CD4-positive, alpha-beta T cell treated with Interleukin-21 for 1 hour (primary cell): ENCODE measurements at regions not wholly inside any gene's neighbourhood (a gene's known extent, or its start where the extent isn't known, plus 50 kb on each side); places are given as distances from the start of the nearest gene placed in this dataset.
"Not testable (repeated sequence)": the region's sequence is repeated elsewhere in the genome, so short reads cannot be mapped to it uniquely, and the experiment has no call there.

Experiments used
- DNase-seq: peaks from one replicate; pipeline ENCODE4 v3.0.0-alpha.2; 2020

DNA sequence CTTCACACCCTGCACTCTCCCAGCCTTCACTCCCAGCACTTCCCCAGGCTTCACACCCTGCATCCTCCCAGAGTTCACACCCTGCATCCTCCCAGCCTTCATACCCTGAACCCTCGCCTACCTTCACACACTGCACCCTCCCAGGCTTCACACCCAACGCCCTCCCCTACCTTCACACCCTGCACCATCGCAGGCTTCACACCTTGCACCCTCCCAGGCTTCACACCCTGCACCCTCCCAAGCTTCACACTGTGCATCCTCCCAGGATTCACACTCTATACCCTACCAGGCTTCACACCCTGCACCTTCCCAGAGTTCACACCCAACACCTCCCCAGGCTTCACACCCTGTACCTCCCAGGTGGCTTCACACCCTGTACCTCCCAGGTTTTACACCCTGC, 448.7 kb upstream of the MYT1L start:
- no peak for DNase-seq

DNA sequence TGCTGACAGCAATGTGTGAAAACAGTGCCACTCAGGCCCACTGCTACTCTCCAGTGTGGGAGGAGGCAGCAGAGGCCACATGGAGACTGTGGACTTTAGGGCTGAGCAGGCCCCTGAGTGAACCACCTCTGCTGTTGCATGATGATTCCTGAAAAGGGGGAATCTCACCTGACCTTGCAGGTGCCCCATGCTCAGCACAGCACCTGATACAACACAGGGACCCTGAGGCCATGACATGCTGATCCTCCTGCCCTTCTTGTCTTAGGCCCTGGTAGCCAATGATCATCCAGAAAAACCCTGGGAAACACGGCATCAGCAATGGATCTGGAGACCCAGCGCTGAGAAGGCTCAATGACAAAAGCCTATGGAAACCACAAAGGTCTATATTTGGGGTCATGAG, 446.8 kb upstream of the MYT1L start:
- no peak for DNase-seq

DNA sequence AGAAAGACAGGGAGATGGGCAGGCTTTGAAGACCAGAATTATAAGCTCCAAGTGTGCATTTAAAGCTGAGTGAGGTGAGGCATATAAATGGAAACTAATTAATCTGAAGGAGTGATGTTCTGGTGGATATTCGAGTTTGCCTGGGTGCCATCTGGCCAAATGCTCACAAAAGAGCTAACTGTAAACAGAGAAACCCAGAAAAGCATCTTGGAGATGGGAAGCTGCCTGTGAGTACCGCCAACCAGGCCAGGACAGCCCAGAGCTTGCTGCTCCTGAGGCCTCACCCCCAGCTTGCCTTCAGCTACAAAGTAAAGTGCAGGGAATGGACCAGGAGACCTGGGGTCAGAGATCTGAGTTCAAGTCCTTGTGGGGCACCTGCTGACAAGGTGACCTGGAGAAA, 446.1 kb upstream of the MYT1L start:
- DNase-seq = no peak

DNA sequence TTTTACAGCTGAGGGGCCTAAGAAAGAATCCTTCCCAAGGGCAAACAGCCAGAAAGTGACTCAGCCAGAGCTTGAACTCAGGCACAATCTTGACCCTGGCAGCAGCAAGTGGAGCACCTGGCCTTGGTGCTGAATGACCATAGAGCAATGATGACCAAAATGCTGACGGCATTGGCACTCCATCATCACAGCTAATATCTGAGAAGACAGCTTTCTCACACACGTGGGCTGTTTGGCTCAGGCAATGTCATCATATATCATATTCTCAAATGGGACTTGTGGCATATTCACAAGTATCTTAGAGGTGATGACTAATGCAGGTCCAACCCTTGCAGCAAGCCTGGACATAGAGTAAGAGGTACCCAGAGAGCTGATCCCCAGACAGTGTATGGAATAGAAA, 443.9 kb upstream of the MYT1L start:
- no peak for DNase-seq

DNA sequence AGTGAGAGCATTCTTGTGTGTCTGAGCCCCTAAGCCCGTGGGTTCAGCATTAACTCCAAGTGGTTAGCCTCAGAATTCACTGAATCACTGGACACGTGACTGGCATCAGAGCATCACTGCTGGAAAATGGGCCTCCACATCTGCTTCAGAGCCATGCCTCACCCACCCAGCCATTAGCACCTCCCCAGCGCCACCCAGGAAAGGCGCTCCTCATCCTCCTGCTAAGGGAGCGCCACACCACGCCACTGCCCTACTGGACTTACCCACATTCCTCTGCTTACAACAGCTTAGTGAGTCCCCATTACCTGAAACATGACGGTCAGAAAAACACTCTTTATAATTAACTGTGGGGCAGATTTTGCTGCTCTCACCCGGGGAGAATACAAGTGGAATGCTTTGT, 442.6 kb upstream of the MYT1L start:
- no peak for DNase-seq

DNA sequence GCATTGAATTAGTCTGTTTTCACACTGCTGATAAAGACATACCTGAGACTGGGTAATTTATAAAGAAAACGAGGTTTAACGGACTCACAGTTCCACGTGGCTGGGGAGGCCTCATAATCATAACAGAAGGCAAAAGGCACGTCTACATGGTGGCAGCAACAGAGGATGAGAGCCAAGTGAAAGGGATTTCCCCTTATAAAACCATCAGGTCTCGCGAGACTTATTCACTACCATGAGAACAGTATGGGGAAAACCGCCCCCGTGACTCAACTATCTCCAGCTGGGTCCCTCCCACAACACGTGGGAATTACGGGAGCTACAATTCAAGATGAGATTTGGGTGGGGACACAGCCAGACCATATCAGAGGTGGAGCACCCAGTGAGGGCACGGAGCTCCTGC, 442.0 kb upstream of the MYT1L start:
- DNase-seq = not testable (repeated sequence)

DNA sequence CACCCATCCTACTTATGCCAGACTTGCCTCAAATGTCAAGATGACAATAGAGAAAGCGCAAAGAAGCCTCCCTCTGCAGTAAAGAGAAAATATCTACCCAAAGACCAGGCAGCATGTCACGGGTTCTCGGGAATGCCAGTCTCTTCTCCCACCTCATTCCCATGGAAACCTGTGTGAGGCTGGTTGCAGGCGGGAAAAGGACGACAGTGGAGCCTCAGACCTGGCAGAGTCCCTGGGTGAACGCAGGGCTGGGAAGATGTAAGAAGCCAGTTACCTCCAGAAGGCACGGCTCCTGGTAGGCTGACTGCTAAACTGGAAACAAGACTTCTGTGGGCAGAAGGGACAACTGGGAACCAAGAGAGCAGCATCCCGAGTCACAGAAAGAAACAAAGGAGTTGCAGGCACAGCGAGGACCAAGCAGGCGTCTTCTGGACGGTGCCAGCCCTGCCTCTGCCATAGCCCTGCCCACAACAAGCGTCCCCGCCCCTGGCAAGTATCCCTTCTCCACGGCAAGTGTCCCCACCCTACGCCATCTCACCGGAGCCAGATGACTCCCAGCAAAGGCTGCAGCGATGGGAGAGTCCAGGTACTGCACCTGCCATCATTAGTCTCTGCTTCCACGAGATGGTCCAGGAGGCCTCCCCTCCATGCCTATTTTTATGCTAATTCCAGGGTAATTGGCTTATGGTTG, 440.8 kb upstream of the MYT1L start:
- DNase-seq = no peak

DNA sequence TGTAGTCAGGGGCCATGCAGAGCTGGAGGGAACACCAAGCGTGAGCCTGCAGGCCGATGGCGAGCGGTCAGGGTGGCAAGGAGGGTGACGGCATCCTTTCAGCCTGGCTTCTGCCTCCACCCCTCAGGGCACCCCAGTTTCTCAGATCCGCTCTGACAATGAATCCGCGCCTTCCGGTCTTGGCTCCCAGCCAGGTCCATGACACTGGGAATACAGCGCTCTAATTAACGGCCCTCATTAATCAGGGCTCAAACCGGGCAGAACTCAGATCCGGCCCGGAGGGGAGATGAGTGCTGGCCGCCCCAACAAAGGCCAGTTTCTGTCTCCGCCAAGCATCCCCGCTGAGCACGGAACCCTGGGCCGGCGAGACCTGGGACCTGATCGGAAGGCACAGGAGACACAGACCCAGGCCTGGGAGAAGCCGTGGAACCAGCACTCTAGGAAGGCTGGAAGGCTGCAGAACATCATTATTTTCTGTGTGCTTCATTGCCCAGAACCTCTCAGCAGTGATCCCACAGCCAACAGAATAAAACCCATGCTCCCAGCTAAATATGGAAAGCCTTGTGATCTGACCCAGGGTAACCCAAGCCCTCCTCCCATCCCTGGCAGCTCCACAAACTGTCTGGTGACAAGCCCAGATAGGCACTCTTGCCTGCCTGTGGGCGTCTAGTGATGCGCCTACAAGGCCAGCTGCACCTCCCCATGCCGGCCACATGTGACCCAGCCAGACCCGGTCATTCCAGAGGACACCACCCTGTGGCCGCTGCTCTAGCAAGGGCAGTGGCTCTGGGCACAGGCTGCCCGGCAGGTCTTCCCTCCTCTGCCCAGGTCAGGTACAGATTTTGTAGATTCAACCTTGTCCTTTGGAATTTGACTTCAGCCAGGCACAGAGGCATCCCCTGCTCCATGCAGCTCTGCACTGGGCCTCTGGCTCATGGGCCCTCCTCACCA, 438.7 kb upstream of the MYT1L start:
- DNase-seq = no peak

DNA sequence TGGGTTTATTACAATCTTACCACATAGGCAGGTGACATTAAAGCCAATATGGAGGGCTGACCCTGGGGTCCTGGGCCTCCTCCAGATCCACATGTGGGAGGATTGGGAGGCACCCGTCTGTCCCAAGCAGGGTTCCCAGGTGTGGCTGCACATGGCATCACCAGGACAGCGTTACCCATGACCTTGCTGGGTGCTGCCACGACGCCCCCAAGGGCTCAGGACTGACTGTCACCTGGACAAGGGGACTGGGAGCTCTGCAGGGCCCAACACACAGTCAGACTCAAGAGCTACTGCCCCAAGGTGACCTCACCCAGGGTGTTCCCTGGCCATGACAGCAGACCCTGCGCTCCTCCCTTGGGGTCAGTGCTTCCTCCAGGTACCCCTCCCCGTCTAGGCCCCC, 437.4 kb upstream of the MYT1L start:
- DNase-seq = no peak

DNA sequence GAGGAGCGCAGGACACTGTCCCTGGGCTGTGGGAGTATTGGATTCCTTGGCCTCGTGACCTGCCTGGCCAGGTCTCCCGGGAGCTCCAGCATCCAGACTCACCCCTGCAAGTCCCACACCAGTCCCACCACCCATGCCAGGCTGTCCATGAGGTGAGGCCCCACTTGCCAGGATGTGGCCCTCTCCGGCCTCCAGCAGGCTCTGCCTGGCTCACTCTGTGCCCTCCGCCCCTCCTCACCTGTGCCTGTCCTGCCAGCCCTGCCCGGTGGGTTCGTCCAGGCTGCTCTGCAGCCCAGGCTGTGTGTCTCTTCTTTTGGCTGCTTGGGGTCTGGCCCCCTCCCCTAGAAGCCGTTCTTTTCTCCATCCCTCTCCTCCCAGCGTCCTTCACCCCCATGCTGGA, 436.8 kb upstream of the MYT1L start:
- no peak for DNase-seq

DNA sequence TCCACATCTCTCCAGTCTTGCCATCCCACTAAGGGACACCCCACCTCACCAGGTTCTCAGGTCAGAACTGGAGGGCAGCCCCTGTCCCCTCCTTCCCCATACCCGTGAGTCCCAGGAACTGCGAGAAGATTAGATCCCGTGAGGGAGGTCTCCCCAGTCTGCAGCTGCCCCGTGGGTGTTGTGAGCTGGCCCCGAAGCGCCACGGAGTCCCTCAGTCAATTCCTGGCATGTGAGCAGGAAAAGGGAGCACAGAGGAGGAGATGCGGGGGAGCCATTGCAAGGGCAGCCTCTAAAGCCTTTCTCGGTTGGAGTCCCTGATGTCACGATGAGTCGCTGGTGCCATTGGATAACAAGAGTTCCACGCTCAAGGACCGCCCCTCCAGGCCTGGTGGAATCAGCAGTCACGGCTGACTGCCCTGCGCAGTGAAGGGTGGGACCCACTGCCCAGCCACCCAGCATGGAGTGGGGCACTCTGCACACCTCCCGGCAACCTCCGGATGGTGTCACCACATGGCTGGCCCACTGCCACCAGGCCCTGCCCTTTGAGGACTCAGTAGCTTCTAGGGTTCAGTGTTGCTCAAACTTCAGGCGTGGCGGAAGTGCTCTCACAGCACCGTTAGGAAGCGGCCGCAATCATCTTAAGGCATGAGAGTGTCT, 434.9 kb upstream of the MYT1L start:
- no peak for DNase-seq

DNA sequence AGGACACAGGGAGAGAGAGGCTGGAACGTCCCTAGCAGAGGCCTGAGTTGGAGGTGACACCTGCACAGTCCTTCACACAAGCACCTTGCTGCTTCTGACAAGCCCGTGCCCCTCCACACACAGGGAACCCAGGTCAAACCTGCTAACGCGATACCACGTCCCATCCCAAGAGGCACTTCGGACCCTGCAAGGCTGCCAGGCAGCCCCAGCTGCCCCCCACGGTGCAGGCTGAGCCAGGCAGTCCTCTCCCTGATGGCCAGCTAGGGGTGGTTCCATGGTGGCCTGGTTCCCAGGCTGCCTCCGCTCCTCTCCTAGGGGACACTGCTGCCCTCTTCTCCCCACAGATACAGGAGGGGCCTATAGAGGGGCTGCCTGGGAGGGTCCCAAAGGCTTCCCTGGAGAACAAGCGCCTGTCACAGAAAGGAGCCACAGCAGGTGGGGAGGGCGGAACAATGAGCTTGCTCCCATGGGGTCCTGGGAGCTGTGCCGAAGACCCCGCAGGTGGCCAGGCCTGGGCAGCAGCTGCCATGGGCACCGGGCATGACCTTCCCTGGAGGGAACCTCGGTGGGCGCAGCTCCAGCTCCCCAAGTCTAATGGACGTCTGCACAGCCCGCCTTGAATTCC, 434.2 kb upstream of the MYT1L start:
- DNase-seq = no peak

DNA sequence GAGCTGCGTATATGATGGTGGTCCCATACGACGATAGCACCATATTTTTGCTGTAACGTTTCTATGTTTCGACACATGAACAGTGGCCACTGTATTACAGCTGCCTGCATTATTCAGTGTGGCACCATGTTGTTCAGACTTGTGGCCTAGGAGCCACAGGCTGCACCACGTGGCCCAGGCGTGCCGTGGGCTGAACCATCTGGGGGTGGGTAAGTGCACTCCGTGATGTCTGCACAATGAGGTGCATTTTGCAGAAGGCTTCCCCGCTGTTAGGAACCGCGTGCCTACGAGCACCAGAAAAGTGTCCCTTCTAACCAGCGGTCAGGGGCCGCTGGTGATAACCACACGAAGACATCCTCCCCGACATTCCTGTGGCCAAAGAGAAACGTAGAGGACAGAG, 433.7 kb upstream of the MYT1L start:
- DNase-seq = no peak

DNA sequence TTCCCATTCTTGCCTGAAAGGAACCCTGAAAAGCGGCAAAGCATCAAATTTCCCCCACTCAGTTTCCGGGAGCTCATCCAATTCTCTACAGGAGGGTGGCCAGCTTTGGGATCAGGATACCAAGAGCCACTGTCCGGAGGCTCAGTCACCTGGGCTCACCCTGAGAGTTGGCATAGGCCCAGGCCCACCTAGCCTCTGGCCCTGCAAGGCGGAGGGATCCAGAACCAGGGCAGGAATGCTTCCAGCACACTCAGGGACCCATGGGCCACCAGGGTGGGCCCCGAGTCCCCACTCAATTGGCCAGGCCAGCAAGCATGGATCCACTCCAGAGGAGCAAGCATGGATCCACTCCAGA, 432.9 kb upstream of the MYT1L start:
- DNase-seq = no peak

DNA sequence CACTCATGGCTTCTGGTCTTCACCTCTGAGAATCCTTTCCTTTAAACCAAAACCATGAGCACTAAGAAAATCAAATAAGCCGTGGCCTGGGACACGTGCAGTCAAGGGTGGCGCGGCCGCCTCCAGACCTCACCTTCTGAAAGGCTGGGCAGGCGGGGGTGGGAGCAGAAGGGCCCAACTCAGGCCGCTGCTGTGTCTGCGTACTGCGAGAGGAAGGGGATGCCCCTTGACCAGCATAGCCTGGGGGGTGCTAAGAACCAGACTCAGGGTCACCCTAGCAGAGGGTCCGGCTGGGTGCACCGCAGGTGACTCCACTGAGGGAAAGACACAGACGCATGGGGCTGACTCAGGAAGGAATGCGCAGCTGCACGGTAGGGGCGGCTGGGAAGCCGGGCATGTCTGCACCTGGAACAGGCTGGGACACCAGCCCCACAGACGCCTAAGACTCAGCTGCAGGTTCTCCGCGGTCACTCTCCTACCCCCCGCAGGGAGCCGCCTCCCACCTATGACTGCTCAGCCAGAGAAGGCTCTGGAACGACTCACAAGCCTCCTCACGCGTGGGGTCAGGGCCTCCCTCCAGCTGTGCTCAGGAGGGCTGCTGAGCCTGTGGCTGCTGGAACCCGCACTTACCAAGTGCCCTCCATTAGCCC, 432.4 kb upstream of the MYT1L start:
- no peak for DNase-seq

DNA sequence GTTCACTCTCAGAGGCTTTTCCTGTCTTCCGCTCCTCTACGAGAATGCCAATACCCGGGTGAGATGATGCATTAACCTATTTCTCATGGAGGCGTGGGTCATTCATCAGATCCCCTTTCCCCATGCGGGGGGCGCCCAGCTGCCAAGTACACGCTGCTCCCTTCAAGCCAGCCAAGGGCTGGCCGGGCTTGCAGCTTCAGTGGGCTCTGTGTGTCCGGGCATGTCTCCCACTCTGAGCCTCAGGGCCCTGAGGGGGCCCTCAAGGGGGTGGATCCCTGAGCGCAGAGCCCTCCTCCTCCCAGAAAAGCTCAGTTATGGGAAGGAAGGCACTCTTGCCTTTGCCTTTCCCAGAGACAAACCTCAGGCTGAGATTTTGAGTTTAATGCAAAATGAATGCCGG, 431.8 kb upstream of the MYT1L start:
- no peak for DNase-seq

DNA sequence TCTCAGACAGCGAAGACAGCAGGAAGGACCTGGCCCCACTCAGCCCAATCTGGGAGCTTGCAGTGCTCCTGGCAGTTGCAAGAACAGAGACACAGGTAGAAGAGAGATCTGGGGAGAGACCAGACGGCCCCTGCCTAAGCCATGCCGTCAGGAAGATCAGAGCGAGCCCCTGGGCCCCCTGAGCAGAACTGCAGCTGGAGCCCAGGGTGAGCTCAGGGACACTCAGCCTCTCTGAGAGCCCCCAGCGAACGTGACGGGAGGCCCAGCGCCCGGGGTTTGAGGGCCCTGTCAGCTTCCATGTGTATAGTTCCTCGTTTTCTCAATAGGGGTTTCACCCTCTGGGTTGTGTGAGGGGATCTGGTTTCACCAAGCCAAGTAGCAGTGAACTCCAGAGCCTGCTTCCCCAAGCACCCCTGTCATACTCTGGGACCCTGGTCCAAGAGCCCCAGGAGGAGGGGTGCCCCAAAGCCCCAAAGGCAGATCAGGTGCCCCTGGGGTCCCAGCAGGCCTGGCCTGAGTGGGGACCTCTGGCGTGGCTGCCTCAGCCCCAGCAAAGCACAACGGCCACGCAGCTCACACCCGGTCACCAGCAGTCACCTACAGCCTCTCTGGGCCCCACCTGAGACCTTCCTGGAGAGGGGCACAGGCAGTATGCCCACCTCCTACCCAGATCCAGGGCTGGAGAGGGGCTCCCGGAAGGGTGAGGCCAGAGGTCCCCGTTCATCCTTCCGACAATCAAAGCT, 431.3 kb upstream of the MYT1L start:
- no peak for DNase-seq

DNA sequence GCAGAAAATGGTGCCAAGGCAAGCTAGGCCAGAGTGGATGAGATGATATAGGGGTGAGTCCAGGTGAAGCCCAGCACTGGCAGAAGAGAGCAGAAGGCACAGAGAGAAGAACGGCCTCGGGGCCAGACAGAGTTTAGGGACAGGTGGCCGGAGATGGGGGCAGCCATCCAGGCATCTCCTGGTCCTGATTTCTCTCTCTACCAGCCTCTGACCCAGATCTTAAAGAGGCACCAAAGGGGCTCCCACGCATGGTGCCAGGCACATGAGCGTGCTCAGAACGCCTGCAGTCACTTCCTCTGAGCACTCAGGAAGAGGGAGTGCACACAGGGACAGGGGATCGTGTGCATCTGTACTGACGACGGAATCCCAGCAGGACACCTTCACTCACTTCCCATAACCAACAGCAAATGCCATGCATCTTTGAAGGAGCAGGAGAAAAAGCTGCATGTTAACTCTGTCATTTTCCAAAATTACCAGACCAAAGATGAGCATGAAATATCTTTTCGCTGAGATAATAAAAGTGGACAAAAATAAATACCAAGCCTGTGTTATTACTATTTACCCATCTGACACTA, 427.8 kb upstream of the MYT1L start:
- no peak for DNase-seq

DNA sequence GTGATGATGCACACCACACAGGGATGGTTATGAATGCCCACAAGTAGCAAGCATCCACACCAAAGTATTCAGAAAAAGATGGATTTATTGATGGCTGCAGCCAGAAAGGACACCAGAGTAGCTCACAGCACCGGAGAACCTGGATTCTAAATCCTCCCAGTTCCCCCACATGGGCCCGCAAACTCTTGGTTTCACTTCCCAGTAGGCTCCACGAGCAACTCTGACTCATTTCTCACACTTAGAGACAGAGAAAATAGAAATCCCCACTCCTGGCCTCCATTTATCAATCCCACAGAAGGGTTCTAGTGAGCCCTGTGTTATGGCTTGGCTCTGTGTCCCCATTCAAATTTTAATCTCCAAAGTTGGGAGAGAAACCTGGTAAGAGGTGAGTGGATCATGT, 426.7 kb upstream of the MYT1L start:
- DNase-seq = peak; percentile 6

DNA sequence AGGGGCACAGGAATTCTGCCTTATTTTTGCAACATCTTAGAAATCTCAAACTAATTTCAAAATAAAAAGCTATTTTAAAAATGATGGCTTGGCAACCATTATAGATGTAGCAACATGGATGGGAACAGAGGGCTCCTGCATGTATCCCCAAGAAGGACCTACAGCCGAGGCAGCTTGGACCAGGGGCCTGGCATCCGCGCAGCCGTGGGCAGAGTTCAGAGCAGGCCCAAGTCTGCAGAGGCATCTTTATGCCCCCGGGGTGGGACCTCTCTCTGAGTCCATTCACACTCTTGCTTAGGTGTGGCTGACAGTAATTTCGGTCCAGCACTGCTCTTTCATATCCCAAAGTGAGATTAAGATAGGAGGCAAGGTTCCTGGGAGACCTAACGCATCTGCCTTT, 425.8 kb upstream of the MYT1L start:
- DNase-seq = no peak

DNA sequence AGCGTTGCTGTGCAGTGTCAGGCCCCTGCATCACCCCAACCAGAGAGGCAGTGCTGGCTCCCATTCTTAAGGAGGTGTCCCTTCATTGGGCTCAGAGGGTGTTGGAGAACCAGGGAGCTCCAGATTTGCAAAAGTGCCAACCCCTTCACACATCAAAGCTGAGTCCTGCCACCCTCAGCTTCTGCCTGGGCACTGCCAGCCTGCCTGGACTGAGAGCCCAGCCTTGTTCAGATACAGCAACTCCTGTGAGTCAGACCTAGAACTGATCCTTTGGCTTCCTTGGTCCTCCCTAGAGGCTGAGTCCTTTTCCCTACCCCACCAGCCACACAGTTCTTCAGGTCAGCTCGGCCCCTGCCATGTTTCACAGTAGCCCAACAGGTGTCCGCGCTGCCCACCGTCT, 424.9 kb upstream of the MYT1L start:
- DNase-seq = no peak

DNA sequence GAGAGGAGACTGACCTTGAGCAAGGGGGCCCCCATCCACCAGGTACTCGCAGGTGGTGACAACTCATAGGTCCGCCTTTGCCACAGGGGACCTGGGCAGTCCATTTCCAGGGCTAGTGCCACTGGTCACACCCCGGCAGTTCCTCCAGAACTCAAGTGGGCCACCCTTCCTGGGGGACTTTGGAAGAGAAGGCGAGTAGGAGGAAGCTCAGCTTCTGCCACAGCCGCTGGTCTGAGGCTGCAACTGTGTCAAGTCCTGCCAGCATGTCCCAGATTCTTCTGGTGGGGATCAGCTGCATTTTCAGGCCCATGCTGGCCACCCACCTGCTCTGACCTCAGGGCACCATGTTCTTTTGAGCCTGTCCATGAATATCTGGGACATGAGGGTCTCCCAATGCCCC, 423.9 kb upstream of the MYT1L start:
- no peak for DNase-seq
